Glutamatergic neuron (in vitro differentiated cells): ENCODE measurements at regions not wholly inside any gene's neighbourhood (a gene's known extent, or its start where the extent isn't known, plus 50 kb on each side); places are given as distances from the start of the nearest gene placed in this dataset.

Experiments
- DNase-seq: peaks from one replicate; pipeline ENCODE4 v3.0.0; 2022
- H3K27ac Mint-ChIP-seq: one replicate; pipeline ENCODE4 v1.8.0; 2020; ENCODE audit warnings: mild to moderate bottlenecking, mixed read lengths, inconsistent platforms; ENCODE audit not compliant: unreplicated experiment
- H3K27me3 Mint-ChIP-seq: one replicate; pipeline ENCODE4 v1.8.0; 2020; ENCODE audit warnings: mild to moderate bottlenecking, moderate library complexity, mixed read lengths, inconsistent platforms; ENCODE audit not compliant: unreplicated experiment
- H3K36me3 Mint-ChIP-seq: one replicate; pipeline ENCODE4 v1.8.0; 2020; ENCODE audit warnings: mild to moderate bottlenecking, mixed read lengths, inconsistent platforms; ENCODE audit not compliant: unreplicated experiment
- H3K4me1 Mint-ChIP-seq: one replicate; pipeline ENCODE4 v1.8.0; 2020; ENCODE audit warnings: mild to moderate bottlenecking, low read depth, mixed read lengths, inconsistent platforms; ENCODE audit not compliant: unreplicated experiment
- H3K4me3 Mint-ChIP-seq: one replicate; pipeline ENCODE4 v1.8.0; 2020; ENCODE audit warnings: mild to moderate bottlenecking, mixed read lengths, inconsistent platforms; ENCODE audit not compliant: unreplicated experiment
- H3K9me3 Mint-ChIP-seq: one replicate; pipeline ENCODE4 v1.8.0; 2020; ENCODE audit warnings: mild to moderate bottlenecking, moderate library complexity, mixed read lengths, inconsistent platforms; ENCODE audit not compliant: unreplicated experiment
- CTCF ChIP-seq: fragments of 200-600 bp; sonication (generic); IDR thresholded peaks from one replicate; pipeline ENCODE4 v1.5.0; 2021; ENCODE audit not compliant: partially characterized antibody, unreplicated experiment

GRCh38 chr7:12157517-12157916 is 53.6 kb upstream of the TMEM106B start:
- H3K27me3 Mint-ChIP-seq: no peaks in the 10 kb centered on the region

DNA sequence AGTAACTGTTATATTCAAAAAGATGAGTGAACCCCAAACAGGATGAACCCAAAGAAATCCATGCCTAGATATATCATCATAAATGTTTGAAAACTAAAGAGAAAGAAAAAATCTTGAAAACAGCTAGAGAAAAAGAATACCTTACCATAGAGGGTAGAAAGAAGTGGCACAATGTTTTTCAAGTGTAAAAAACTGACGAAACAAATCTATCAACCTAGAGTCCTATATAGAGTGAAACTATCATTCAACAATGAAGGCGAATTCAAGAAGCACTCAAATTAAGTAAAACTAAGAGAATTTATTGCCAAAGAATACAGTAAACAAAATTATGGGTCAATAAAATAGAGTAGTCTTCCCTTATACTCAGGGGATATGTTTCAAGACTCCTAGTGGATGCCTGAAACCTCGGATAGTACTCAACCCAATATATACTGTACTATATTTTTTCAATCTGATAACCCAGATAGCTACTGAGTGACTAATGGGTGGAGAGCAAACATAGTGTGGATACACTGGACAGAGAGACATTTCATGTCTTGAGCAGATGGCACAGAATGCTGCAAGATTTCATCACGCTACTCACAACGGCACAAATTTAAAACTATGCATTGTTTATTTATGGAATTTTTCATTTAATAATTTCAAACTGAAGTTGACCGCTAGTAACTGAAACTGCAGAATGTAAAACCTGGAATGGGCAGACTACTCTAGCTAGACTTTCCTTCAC is 52.6 kb upstream of the TMEM106B start:
- DNase-seq: no peak
- Mint-ChIP-seq H3K27ac (no peak overlapping the region), H3K9me3 (no peaks in the 10 kb centered on the region), H3K36me3 (no peaks in the 10 kb centered on the region), H3K27me3 (no peaks in the 10 kb centered on the region), H3K4me3 (no peak overlapping the region), H3K4me1 (no peaks in the 10 kb centered on the region)
- TF ChIP-seq CTCF: no peak

More at GRCh38 chr7:12157517-12157916, 53.6 kb upstream of the TMEM106B start:
- H3K9me3 Mint-ChIP-seq: no peaks in the 10 kb centered on the region
- DNase-seq: no peak
- TF ChIP-seq CTCF: no peak
- H3K27ac Mint-ChIP-seq: no peak overlapping the region
- no peak overlapping the region for H3K4me3 Mint-ChIP-seq
- H3K4me1 Mint-ChIP-seq: peaks cover 1% of the 10 kb centered on the region
- no peaks in the 10 kb centered on the region for H3K36me3 Mint-ChIP-seq

DNA sequence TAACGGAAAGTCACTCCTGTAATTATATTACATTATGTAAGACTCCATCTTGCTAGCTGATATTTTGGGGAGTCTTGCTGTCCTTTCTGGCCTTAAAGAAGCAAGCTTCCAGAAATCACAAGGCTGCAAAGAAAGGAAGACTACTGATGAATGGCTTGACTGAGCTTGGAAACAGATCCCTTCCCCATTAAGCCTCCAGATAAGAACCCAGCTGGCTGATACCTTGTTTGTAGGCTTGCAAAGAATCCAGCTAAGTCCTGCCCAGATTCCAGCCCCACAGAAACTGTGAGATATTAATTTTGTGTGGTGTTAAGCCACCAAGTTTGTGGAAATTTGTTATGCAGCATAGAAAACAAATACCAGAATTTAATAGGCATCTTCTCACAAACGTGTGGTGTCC is 49.9 kb upstream of the TMEM106B start:
- H3K27me3 Mint-ChIP-seq: no peaks in the 10 kb centered on the region
- H3K9me3 Mint-ChIP-seq: no peaks in the 10 kb centered on the region
- no peak overlapping the region for H3K4me3 Mint-ChIP-seq
- H3K4me1 Mint-ChIP-seq: no peaks in the 10 kb centered on the region
- no peak overlapping the region for H3K27ac Mint-ChIP-seq
- no peak for TF ChIP-seq CTCF
- no peak for DNase-seq
- H3K36me3 Mint-ChIP-seq: no peaks in the 10 kb centered on the region
